ENCODE measurements at regions not wholly inside any gene's neighbourhood (a gene's known extent, or its start where the extent isn't known, plus 50 kb on each side); places are given as distances from the start of the nearest gene placed in this dataset.

GRCh38 chr2:147366279-147366678 lies 478.6 kb upstream of the ACVR2A start:
- Histone ChIP-seq H3K9me2 (ENCODE audit: insufficient read depth) (no peaks in the 10 kb centered on the region), H3K27me3 (ENCODE audit: insufficient read depth, low read length) (no peaks in the 10 kb centered on the region), H3K27ac (ENCODE audit: low read depth, low read length) (no peak overlapping the region), H3K9ac (ENCODE audit: low read length) (no peak overlapping the region), H2AFZ (ENCODE audit: low read depth, low read length, poor library complexity, severe bottlenecking) (no peak overlapping the region), H3K36me3 (ENCODE audit: control insufficient read depth in 1 of 2, insufficient read depth in 2 of 2, low read length in 2 of 2) (no peaks in the 10 kb centered on the region), H4K20me1 (ENCODE audit: insufficient read depth) (no peaks in the 10 kb centered on the region), H3K79me2 (ENCODE audit: insufficient read depth, low read length) (no peaks in the 10 kb centered on the region), H3K4me3 (replicated peaks in 1 of 2; ENCODE audit: low read depth in 1 of 2, low read length in 2 of 2) (no peak overlapping the region), H3K4me2 (ENCODE audit: low read length) (no peak overlapping the region), H3K9me3 (ENCODE audit: control insufficient read depth in 1 of 2, insufficient read depth in 1 of 2, low read depth in 1 of 2, low read length in 2 of 2) (no peaks in the 10 kb centered on the region), H3K4me1 (ENCODE audit: control insufficient read depth in 1 of 2, insufficient read depth in 2 of 2, low read length in 2 of 2) (no peaks in the 10 kb centered on the region)
- DNase-seq (ENCODE audit: low read depth, low spot score) (no peak), ATAC-seq (no peak)
- ChIA-PET POLR2A (no interaction called here), CTCF (no interaction called here), RAD21 (ENCODE audit: low non-redundant PET in 1 of 2, low total read pairs in 2 of 2, uncharacterized antibody in 2 of 2, unreplicated experiment in 2 of 2) (no interaction called here)
- TF ChIP-seq ATF3 (IDR thresholded peaks at IDR 0.05) (no peak), EZH2 (IDR thresholded peaks at IDR 0.05) (no peak), REST (IDR thresholded peaks at IDR 0.05; ENCODE audit: low read depth) (no peak), TCF7L2 (IDR thresholded peaks at IDR 0.05; ENCODE audit: borderline replicate concordance, extremely low read depth, insufficient read depth, insufficient read length) (no peak), CBX3 (IDR thresholded peaks at IDR 0.05; ENCODE audit: low read depth) (no peak), YY1 (IDR thresholded peaks at IDR 0.05; ENCODE audit: extremely low read depth, insufficient replicate concordance, low read depth, low read length) (no peak), RAD21 (IDR thresholded peaks at IDR 0.05; ENCODE audit: low read depth) (no peak), EGR1 (IDR thresholded peaks at IDR 0.05; ENCODE audit: low read depth) (no peak), JUND (IDR thresholded peaks at IDR 0.05) (no peak), POLR2AphosphoS5 (IDR thresholded peaks at IDR 0.05; ENCODE audit: low read depth, low read length) (no peak), ZNF274 (IDR thresholded peaks at IDR 0.05; ENCODE audit: low read depth, low read length) (no peak), FOSL1 (IDR thresholded peaks at IDR 0.05; ENCODE audit: low read depth) (no peak), EZH2phosphoT487 (IDR thresholded peaks at IDR 0.05; ENCODE audit: borderline replicate concordance) (no peak), SIN3A (IDR thresholded peaks at IDR 0.05; ENCODE audit: low read depth) (no peak), SP1 (IDR thresholded peaks at IDR 0.05; ENCODE audit: low read depth) (no peak)
- TF ChIP-seq, protein P1, sequence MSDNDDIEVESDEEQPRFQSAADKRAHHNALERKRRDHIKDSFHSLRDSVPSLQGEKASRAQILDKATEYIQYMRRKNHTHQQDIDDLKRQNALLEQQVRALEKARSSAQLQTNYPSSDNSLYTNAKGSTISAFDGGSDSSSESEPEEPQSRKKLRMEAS (IDR thresholded peaks at IDR 0.05): no peak
- no TSS peak for BruUV-seq (replicated peaks)
- intact Hi-C loops (cut with micrococcal nuclease): no loop called here
